VCaP (cell line): ENCODE measurements at regions not wholly inside any gene's neighbourhood (a gene's known extent, or its start where the extent isn't known, plus 50 kb on each side); places are given as distances from the start of the nearest gene placed in this dataset.

Source experiments
- H3K27ac ChIP-seq: fragments of 450-650 bp; 2 replicates; pipeline ENCODE4 v1.5.1; 2017
- TF ChIP-seq, protein P1 (sequence below): fragments of 450-650 bp; conservative IDR thresholded peaks from 2 replicates; pipeline ENCODE4 v1.5.1; 2017; ENCODE audit warnings: mild to moderate bottlenecking, moderate library complexity

DNA sequence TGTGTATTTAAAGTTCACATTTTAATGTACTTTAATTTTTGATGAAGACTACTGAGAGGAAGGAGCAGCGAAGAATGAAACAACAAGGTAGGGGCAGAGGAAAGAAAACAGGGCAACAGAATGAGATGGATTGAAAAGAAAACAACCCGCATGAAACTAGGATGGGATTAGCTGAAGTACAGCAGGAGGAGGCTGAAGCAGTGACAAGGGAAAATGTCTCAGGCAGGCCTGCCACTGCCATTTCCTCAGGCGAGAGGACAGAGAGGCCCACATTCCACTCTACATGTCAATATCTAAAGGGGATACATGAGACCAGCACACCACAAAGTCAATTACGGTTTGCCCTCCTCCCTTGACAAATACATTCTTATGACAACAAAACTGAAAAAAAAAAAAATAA, 1703.2 kb downstream of the EFNB2 start:
- TF ChIP-seq, protein P1, sequence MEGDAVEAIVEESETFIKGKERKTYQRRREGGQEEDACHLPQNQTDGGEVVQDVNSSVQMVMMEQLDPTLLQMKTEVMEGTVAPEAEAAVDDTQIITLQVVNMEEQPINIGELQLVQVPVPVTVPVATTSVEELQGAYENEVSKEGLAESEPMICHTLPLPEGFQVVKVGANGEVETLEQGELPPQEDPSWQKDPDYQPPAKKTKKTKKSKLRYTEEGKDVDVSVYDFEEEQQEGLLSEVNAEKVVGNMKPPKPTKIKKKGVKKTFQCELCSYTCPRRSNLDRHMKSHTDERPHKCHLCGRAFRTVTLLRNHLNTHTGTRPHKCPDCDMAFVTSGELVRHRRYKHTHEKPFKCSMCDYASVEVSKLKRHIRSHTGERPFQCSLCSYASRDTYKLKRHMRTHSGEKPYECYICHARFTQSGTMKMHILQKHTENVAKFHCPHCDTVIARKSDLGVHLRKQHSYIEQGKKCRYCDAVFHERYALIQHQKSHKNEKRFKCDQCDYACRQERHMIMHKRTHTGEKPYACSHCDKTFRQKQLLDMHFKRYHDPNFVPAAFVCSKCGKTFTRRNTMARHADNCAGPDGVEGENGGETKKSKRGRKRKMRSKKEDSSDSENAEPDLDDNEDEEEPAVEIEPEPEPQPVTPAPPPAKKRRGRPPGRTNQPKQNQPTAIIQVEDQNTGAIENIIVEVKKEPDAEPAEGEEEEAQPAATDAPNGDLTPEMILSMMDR = no peak
- no peak overlapping the region for H3K27ac ChIP-seq

DNA sequence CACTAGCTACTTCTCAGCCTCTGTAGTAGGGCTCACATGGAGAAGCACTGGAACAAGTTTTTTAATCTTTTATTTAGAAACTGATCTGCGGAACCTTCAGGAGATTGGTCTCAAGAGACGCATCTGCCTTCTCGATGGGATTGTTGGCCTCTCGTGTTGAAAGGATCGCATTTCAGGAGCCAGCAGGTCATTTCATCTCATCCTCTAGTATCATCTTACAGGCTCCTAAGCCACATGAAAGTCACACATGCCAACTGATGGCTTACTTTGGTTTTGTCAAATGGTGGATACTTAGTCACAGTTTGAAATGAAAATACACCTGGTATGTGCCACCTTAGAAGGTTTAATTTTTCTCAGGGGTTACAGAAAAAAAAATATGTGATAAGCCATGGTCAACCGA, 1703.6 kb downstream of the EFNB2 start:
- no peak overlapping the region for H3K27ac ChIP-seq
- TF ChIP-seq, protein P1 = no peak

DNA sequence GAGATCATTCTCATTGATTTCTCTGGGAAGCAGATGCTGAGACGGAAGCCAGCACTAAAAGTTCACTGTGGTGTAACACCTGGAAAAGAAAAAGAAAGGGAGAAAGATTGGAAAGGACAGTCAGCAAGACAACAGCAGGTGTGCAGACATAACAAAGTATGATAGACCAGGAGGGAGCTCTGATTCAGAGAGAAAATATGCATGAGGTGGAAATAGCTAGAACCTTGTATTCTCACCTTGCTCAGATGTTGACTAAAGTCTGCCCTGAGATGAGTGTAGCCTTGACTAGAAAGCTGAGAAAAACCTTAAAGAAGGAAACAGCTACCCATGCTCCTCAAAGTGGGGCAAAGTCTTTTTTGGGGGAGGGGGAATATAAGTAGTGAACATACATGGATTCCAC, 1711.8 kb downstream of the EFNB2 start:
- TF ChIP-seq, protein P1 = no peak

DNA sequence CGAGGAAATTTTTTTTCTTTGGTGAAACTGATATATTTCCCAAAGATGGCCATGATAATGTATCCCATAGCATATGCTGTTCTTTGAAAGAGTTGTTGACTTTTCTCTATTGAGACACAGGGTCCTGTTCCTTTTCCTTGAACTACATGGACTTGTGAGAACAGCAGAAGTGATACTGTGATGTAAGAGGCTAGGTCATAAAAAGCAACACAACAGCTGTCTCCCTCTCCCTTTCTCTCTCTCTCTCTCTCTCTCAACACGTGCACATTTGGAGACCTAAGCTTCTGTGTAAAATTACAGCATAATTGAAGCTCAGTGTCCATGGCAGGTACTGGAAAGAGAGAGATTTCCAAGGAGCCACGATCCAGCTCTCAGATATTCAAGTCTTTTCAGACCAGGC, 1712.4 kb downstream of the EFNB2 start:
- H3K27ac ChIP-seq = no peak overlapping the region
- TF ChIP-seq, protein P1 = no peak

More for the DNA sequence above, 1711.8 kb downstream of the EFNB2 start:
- no peak overlapping the region for H3K27ac ChIP-seq

DNA sequence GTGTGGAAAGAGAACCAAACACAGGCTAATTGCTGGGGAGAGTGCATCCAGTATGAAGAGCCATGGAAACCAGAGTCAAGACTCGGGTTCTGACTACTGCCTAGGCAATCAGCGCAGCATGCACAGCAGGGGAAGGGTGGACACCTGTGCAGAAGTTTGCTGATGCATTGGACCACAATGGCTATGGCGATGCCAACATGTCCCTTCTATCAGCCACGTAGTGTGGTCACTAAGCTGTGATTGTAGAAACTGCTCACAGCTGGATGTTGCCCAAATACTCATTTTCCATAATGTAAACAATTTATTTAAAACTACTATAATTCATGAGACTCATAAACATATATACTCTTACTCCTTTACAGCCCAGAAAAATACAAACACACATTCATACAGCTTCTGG, 1718.2 kb downstream of the EFNB2 start:
- TF ChIP-seq, protein P1 = no peak
- H3K27ac ChIP-seq = no peak overlapping the region

DNA sequence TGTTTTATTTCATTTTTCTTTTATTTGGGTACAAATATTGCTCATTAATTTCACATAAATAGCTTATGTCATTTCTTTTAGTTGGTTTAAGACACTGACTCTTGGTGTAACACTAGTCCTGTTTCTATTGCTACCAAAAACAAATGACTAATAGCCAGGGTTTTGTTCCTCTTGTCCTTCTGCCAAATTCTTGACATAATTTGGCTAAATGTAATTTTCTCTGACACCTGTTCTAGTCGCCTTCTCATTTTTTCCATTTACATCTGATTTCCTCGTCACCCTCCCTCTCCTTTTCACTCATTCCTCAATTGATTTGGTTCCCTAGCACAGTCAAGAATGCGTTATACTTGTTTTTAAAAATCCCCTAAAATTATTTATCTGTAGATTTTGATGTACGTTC, 1718.7 kb downstream of the EFNB2 start:
- TF ChIP-seq, protein P1 = no peak
- no peak overlapping the region for H3K27ac ChIP-seq

DNA sequence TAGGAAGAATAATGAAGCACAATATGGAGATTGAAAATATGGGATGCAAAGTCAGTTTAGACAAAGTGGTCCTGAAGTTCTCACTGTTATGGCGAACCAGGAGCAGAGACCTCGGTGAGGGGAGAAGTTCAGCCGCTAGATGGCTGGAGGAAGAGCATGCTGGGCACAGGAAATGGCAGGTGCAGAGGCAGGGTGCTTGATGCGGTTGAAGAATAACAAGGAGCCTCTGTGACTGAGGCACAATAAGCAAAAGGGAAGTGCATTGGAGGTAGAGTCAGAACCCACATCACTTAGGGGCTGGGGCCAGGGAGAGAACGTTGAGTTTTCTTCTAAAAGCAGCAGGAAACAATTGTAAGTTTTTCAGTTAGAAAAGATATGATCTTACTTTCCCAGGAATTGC, 1725.2 kb downstream of the EFNB2 start:
- TF ChIP-seq, protein P1 = no peak
- H3K27ac ChIP-seq = no peak overlapping the region

DNA sequence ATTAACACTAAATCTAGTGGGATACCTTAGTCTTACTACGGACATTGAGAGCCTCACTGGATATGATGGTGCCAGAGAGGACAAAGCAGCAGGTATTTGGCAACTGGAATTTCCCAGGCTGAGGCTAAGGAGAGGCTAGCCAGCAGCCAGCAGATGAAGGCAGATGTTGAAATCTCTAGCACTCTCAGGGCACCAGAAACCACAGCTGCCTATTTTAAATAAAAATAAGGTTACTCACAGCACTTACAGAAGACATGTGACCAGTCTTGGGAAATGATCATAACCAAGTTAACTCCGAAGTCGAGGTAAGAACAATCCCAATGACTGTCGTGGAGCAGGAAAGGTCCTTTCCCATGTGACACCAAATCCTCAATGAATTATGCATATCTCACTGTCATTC, 1726.0 kb downstream of the EFNB2 start:
- no peak overlapping the region for H3K27ac ChIP-seq
- TF ChIP-seq, protein P1 = no peak
